GM21786 (cell line): ENCODE measurements at regions not wholly inside any gene's neighbourhood (a gene's known extent, or its start where the extent isn't known, plus 50 kb on each side); places are given as distances from the start of the nearest gene placed in this dataset.
A peak's percentile ranks its signal among the peaks of the same experiment; 100 is the strongest.
"Not testable (repeated sequence)": the region's sequence is repeated elsewhere in the genome, so short reads cannot be mapped to it uniquely, and the experiment has no call there.

ENCODE experiments used
- ATAC-seq: cut with Tn5 transposase; IDR thresholded peaks from one replicate; pipeline ENCODE4 v1.9.1; 2021; ENCODE audit not compliant: unreplicated experiment

- ATAC-seq = no peak
These were observed 309.4 kb downstream of the ZNF674 start for GRCh38 chrX:46235778-46236177.

GRCh38 chrX:46234775-46235174 is 310.4 kb downstream of the ZNF674 start:
- no peak for ATAC-seq

- no peak for ATAC-seq
These were observed 316.8 kb downstream of the ZNF674 start for GRCh38 chrX:46228389-46228788.

- no peak for ATAC-seq
These were observed 318.8 kb downstream of the ZNF674 start for GRCh38 chrX:46226422-46226821.

GRCh38 chrX:46223499-46223898 is 321.7 kb downstream of the ZNF674 start:
- ATAC-seq = not testable (repeated sequence)

GRCh38 chrX:46220822-46221221 is 324.4 kb downstream of the ZNF674 start:
- no peak for ATAC-seq

GRCh38 chrX:46218373-46218772 is 326.8 kb downstream of the ZNF674 start:
- no peak for ATAC-seq

- no peak for ATAC-seq
These were observed 328.8 kb downstream of the ZNF674 start for GRCh38 chrX:46216406-46216805.

- ATAC-seq = no peak
These were observed 334.1 kb downstream of the ZNF674 start for GRCh38 chrX:46211079-46211478.

GRCh38 chrX:46209768-46210167 is 335.5 kb downstream of the ZNF674 start:
- no peak for ATAC-seq

- ATAC-seq = no peak
These were observed 336.2 kb downstream of the ZNF674 start for GRCh38 chrX:46209037-46209436.

- peak; percentile 64 for ATAC-seq
These were observed 336.9 kb downstream of the ZNF674 start for GRCh38 chrX:46208225-46208854.

GRCh38 chrX:46204721-46205422 is 340.3 kb downstream of the ZNF674 start:
- no peak for ATAC-seq

GRCh38 chrX:46202733-46203514 is 342.3 kb downstream of the ZNF674 start:
- ATAC-seq = no peak

GRCh38 chrX:46200413-46200812 is 344.8 kb downstream of the ZNF674 start:
- no peak for ATAC-seq

GRCh38 chrX:46198858-46199257 is 346.4 kb downstream of the ZNF674 start:
- no peak for ATAC-seq

- ATAC-seq = not testable (repeated sequence)
These were observed 358.5 kb downstream of the ZNF674 start for GRCh38 chrX:46186811-46187106.

- ATAC-seq = no peak
These were observed 359.1 kb downstream of the ZNF674 start for GRCh38 chrX:46185923-46186810.

- ATAC-seq = no peak
These were observed 360.5 kb downstream of the ZNF674 start for GRCh38 chrX:46184749-46185148.

GRCh38 chrX:46180258-46180687 is 364.9 kb downstream of the ZNF674 start:
- ATAC-seq = peak; percentile 94

GRCh38 chrX:46179748-46180147 is 365.5 kb downstream of the ZNF674 start:
- ATAC-seq = no peak
